Muscle layer of colon (tissue), 2 donors: ENCODE measurements at regions not wholly inside any gene's neighbourhood (a gene's known extent, or its start where the extent isn't known, plus 50 kb on each side); places are given as distances from the start of the nearest gene placed in this dataset.
"Not testable (repeated sequence)": the region's sequence is repeated elsewhere in the genome, so short reads cannot be mapped to it uniquely, and the experiment has no call there.

ENCODE experiments used
- H3K27ac ChIP-seq: one replicate; pipeline ENCODE4 v1.7.0; 2013; ENCODE audit warnings: low read depth, mild to moderate bottlenecking, low read length, moderate library complexity
- H3K27me3 ChIP-seq, 2 donors: one replicate each; pipeline ENCODE4 v1.7.0; 2013; ENCODE audit warnings: low read length in 2 of 2, mild to moderate bottlenecking in 2 of 2; ENCODE audit not compliant: insufficient read depth in 2 of 2, control insufficient read depth in 1 of 2
- H3K36me3 ChIP-seq: one replicate; pipeline ENCODE4 v1.7.0; 2013; ENCODE audit warnings: mild to moderate bottlenecking, low read length; ENCODE audit not compliant: insufficient read depth
- H3K4me1 ChIP-seq: one replicate; pipeline ENCODE4 v1.7.0; 2013; ENCODE audit warnings: mild to moderate bottlenecking, low read length; ENCODE audit not compliant: insufficient read depth
- H3K4me3 ChIP-seq, 2 donors: one replicate each; pipeline ENCODE4 v1.7.0; 2013; ENCODE audit warnings: low read length in 2 of 2, low read depth in 1 of 2, mild to moderate bottlenecking in 1 of 2, moderate library complexity in 1 of 2
- H3K9ac ChIP-seq: one replicate; pipeline ENCODE4 v1.7.0; 2013; ENCODE audit warnings: low read length
- H3K9me3 ChIP-seq: one replicate; pipeline ENCODE4 v1.7.0; 2013; ENCODE audit warnings: mild to moderate bottlenecking, low read length
- donor health status: abdominal sarcoma.
- donor health status: Adenocarcinoma of cecum.

- Histone ChIP-seq H3K4me1 (peaks cover 14% of the 10 kb centered on the region), H3K27me3 (no peaks in the 10 kb centered on the region), H3K27ac (no peak overlapping the region), H3K9me3 (no peaks in the 10 kb centered on the region), H3K9ac (no peak overlapping the region), H3K4me3 (no peak overlapping the region), H3K36me3 (no peaks in the 10 kb centered on the region)
Measured at GRCh38 chr10:76631036-76631670, 1006.5 kb downstream of the KCNMA1 start.

GRCh38 chr10:76628801-76629200 is 1008.8 kb downstream of the KCNMA1 start:
- no peak overlapping the region for H3K4me3 ChIP-seq
- no peaks in the 10 kb centered on the region for H3K9me3 ChIP-seq
- H3K4me1 ChIP-seq: peaks cover 14% of the 10 kb centered on the region
- H3K27ac ChIP-seq: no peak overlapping the region
- no peaks in the 10 kb centered on the region for H3K36me3 ChIP-seq
- H3K9ac ChIP-seq: no peak overlapping the region
- no peaks in the 10 kb centered on the region for H3K27me3 ChIP-seq

GRCh38 chr10:76626386-76626785 is 1011.2 kb downstream of the KCNMA1 start:
- Histone ChIP-seq H3K27ac (no peak overlapping the region), H3K27me3 (no peaks in the 10 kb centered on the region), H3K9me3 (no peaks in the 10 kb centered on the region), H3K4me1 (peaks cover 6% of the 10 kb centered on the region), H3K9ac (no peak overlapping the region), H3K4me3 (no peak overlapping the region), H3K36me3 (no peaks in the 10 kb centered on the region)

GRCh38 chr10:76624470-76624869 is 1013.1 kb downstream of the KCNMA1 start:
- H3K9ac ChIP-seq: no peak overlapping the region
- no peaks in the 10 kb centered on the region for H3K27me3 ChIP-seq
- no peaks in the 10 kb centered on the region for H3K4me1 ChIP-seq
- H3K9me3 ChIP-seq: no peaks in the 10 kb centered on the region
- H3K36me3 ChIP-seq: no peaks in the 10 kb centered on the region
- H3K4me3 ChIP-seq: no peak overlapping the region
- no peak overlapping the region for H3K27ac ChIP-seq

- H3K9me3 ChIP-seq: no peaks in the 10 kb centered on the region
- no peaks in the 10 kb centered on the region for H3K36me3 ChIP-seq
- H3K27ac ChIP-seq: no peak overlapping the region
- no peak overlapping the region for H3K4me3 ChIP-seq
- no peaks in the 10 kb centered on the region for H3K27me3 ChIP-seq
- no peak overlapping the region for H3K9ac ChIP-seq
- no peaks in the 10 kb centered on the region for H3K4me1 ChIP-seq
Measured at GRCh38 chr10:76621886-76622620, 1015.6 kb downstream of the KCNMA1 start.

- no peak overlapping the region for H3K9ac ChIP-seq
Measured at GRCh38 chr10:76618641-76619040, 1019.0 kb downstream of the KCNMA1 start.

GRCh38 chr10:76618171-76618570 is 1019.4 kb downstream of the KCNMA1 start:
- H3K9ac ChIP-seq: no peak overlapping the region
- H3K4me3 ChIP-seq: no peak overlapping the region
- H3K27ac ChIP-seq: no peak overlapping the region
- H3K9me3 ChIP-seq: no peaks in the 10 kb centered on the region
- no peaks in the 10 kb centered on the region for H3K4me1 ChIP-seq
- no peaks in the 10 kb centered on the region for H3K27me3 ChIP-seq
- no peaks in the 10 kb centered on the region for H3K36me3 ChIP-seq

More at GRCh38 chr10:76618641-76619040, 1019.0 kb downstream of the KCNMA1 start:
- Histone ChIP-seq H3K4me3 (no peak overlapping the region), H3K27ac (no peak overlapping the region), H3K36me3 (no peaks in the 10 kb centered on the region), H3K9me3 (no peaks in the 10 kb centered on the region), H3K27me3 (no peaks in the 10 kb centered on the region), H3K4me1 (no peaks in the 10 kb centered on the region)

- not testable (repeated sequence) for H3K27ac ChIP-seq, H3K36me3 ChIP-seq, H3K9me3 ChIP-seq, H3K4me1 ChIP-seq, H3K4me3 ChIP-seq, H3K9ac ChIP-seq, H3K27me3 ChIP-seq
Measured at GRCh38 chr10:76616666-76617065, 1020.9 kb downstream of the KCNMA1 start.

- no peaks in the 10 kb centered on the region for H3K9me3 ChIP-seq
- H3K4me3 ChIP-seq: no peak overlapping the region
Measured at GRCh38 chr10:76615049-76615448, 1022.6 kb downstream of the KCNMA1 start.

More at GRCh38 chr10:76615049-76615448, 1022.6 kb downstream of the KCNMA1 start:
- H3K4me1 ChIP-seq: no peaks in the 10 kb centered on the region
- H3K36me3 ChIP-seq: no peaks in the 10 kb centered on the region
- H3K27ac ChIP-seq: no peak overlapping the region
- H3K9ac ChIP-seq: no peak overlapping the region
- H3K27me3 ChIP-seq: no peaks in the 10 kb centered on the region
